Endothelial cell of umbilical vein (primary cell): ENCODE measurements at regions not wholly inside any gene's neighbourhood (a gene's known extent, or its start where the extent isn't known, plus 50 kb on each side); places are given as distances from the start of the nearest gene placed in this dataset.

Experiments used
- BruUV-seq: library from RNA; stranded (reverse); fragments of 400-500 nt; replicated peaks from 2 replicates; lab custom pipeline; 2021; lab: Mats Ljungman, UMichigan
- CTCF ChIA-PET: fragments of 300-600, 350-600 bp; sonication (Branson Sonifier 250); formaldehyde crosslinking; loops from one replicate; lab custom pipeline; 2021; ENCODE audit warnings: antibody characterized with exemption, inconsistent platforms; lab: Charles Lee
- POLR2A ChIA-PET: fragments of 300-600, 350-600 bp; sonication (Branson Sonifier 250); formaldehyde crosslinking; loops from one replicate; lab custom pipeline; 2021; ENCODE audit warnings: antibody characterized with exemption, inconsistent platforms; lab: Charles Lee
- DNase-seq: peaks from one replicate; pipeline ENCODE4 v3.0.0-alpha.2; 2011; ENCODE audit warnings: low read depth, low spot score
- FAIRE-seq: peaks from 2 replicates; lab custom pipeline; 2011; peaks lifted over from hg19 to GRCh38; lab: Jason Lieb, UNC
- H2AFZ ChIP-seq: 2 replicates; pipeline ENCODE4 v1.6.0; 2012; ENCODE audit warnings: low read depth, low read length, control low read depth, inconsistent platforms
- H3K27ac ChIP-seq: 2 replicates; pipeline ENCODE4 v1.5.1; 2011; ENCODE audit warnings: low read depth, mild to moderate bottlenecking, control low read depth, low read length, moderate library complexity; ENCODE audit not compliant: insufficient read depth
- H3K27me3 ChIP-seq, 2 experiments: 2 replicates each; pipeline versions ENCODE4 v1.6.0 to v1.6.1; 2011; ENCODE audit warnings: low read length in 2 of 2, mixed read lengths in 1 of 2; ENCODE audit not compliant: control insufficient read depth in 2 of 2, insufficient read depth in 2 of 2
- H3K36me3 ChIP-seq, 2 experiments: 2 replicates in 1 of 2; 3 replicates in 1 of 2; pipeline ENCODE4 v1.5.1; 2011; ENCODE audit warnings: low read length in 2 of 2, mild to moderate bottlenecking in 1 of 2, moderate library complexity in 1 of 2; ENCODE audit not compliant: control insufficient read depth in 2 of 2, insufficient read depth in 2 of 2; ENCODE audit errors: extremely low read depth in 1 of 2
- H3K4me1 ChIP-seq: 3 replicates; pipeline ENCODE4 v1.5.1; 2011; ENCODE audit warnings: mild to moderate bottlenecking, low read length; ENCODE audit not compliant: control insufficient read depth, insufficient read depth; ENCODE audit errors: extremely low read depth
- H3K4me2 ChIP-seq: 2 replicates; pipeline ENCODE4 v1.6.1; 2011; ENCODE audit warnings: low read length, control low read depth, mixed read lengths; ENCODE audit not compliant: insufficient read depth
- H3K4me3 ChIP-seq, 3 experiments: fragments of 200-600 bp in 1 of 3; sonication (generic), shearing (Covaris generic) in 1 of 3; replicated peaks in 1 of 3; 2 replicates each; pipeline ENCODE4 v1.5.1; 2011 to 2016; ENCODE audit warnings: control low read depth in 3 of 3, low read length in 3 of 3, mild to moderate bottlenecking in 2 of 3, inconsistent platforms in 1 of 3, low read depth in 1 of 3, moderate library complexity in 1 of 3; ENCODE audit not compliant: insufficient read depth in 1 of 3
- H3K79me2 ChIP-seq: 2 replicates; pipeline ENCODE4 v1.6.0; 2012; ENCODE audit warnings: low read length, inconsistent platforms; ENCODE audit not compliant: control insufficient read depth, insufficient read depth
- H3K9ac ChIP-seq: replicated peaks from 2 replicates; pipeline ENCODE3; 2011; ENCODE audit warnings: low read length, control low read depth; ENCODE audit not compliant: insufficient read depth; ENCODE audit errors: extremely low read depth
- H3K9me1 ChIP-seq: replicated peaks from 3 replicates; pipeline ENCODE4 v1.6.0; 2011; ENCODE audit warnings: mild to moderate bottlenecking, low read length; ENCODE audit not compliant: control insufficient read depth, insufficient read depth; ENCODE audit errors: extremely low read depth
- H3K9me3 ChIP-seq: replicated peaks from 2 replicates; pipeline ENCODE4 v1.5.1; 2012; ENCODE audit warnings: low read length, inconsistent platforms; ENCODE audit not compliant: control insufficient read depth, insufficient read depth
- H4K20me1 ChIP-seq: replicated peaks from 2 replicates; pipeline ENCODE3; 2011; ENCODE audit warnings: mild to moderate bottlenecking, low read length; ENCODE audit not compliant: control insufficient read depth, insufficient read depth; ENCODE audit errors: extremely low read depth
- CTCF ChIP-seq, 2 donors: IDR thresholded peaks; 1 replicate in 1 of 2; 2 replicates in 1 of 2; pipeline ENCODE4 v1.5.1; 2011; ENCODE audit warnings: low read length in 2 of 2, mild to moderate bottlenecking in 2 of 2, moderate library complexity in 2 of 2, control low read depth in 1 of 2, inconsistent platforms in 1 of 2, low read depth in 1 of 2; ENCODE audit not compliant: insufficient read depth in 1 of 2; ENCODE audit errors: extremely low read depth in 1 of 2
- EZH2 ChIP-seq: IDR thresholded peaks from 2 replicates; pipeline ENCODE4 v1.6.1; 2012; ENCODE audit warnings: borderline replicate concordance, low read depth, mild to moderate bottlenecking, moderate library complexity, low read length, inconsistent platforms; ENCODE audit not compliant: severe bottlenecking
- FOS ChIP-seq: IDR thresholded peaks from 2 replicates; pipeline ENCODE4 v1.6.1; 2011; ENCODE audit warnings: mild to moderate bottlenecking, low read length, moderate library complexity, borderline replicate concordance; ENCODE audit not compliant: insufficient read depth
- GATA2 ChIP-seq: IDR thresholded peaks from 2 replicates; pipeline ENCODE4 v1.7.0; 2011; ENCODE audit warnings: low read depth, mild to moderate bottlenecking, moderate library complexity, mixed read lengths, low read length; ENCODE audit not compliant: insufficient read length, insufficient read depth
- JUN ChIP-seq: IDR thresholded peaks from 2 replicates; pipeline ENCODE4 v1.6.1; 2011; ENCODE audit warnings: borderline replicate concordance, low read depth; ENCODE audit not compliant: insufficient read length, insufficient read depth
- MAX ChIP-seq: IDR thresholded peaks from 2 replicates; pipeline ENCODE4 v1.6.1; 2011; ENCODE audit not compliant: insufficient read depth, insufficient read length
- MYC ChIP-seq: IDR thresholded peaks from one replicate; pipeline ENCODE4 v1.6.1; 2011; ENCODE audit warnings: mild to moderate bottlenecking, low read depth, low read length
- POLR2A ChIP-seq: IDR thresholded peaks from 2 replicates; pipeline ENCODE4 v1.6.1; 2012; ENCODE audit warnings: low read depth, mild to moderate bottlenecking, control low read depth, low read length
- POLR2AphosphoS5 ChIP-seq: IDR thresholded peaks from 2 replicates; pipeline ENCODE4 v1.6.1; 2012; ENCODE audit warnings: low read depth, mild to moderate bottlenecking, control low read depth, low read length, moderate library complexity; ENCODE audit not compliant: insufficient read depth
- dilution Hi-C: fragments of 300-500 bp; cut with MboI; formaldehyde crosslinking; loops from one replicate; pipeline ENCODE4 v1.15.0; 2019; ENCODE audit warnings: low sequenced_read_pairs; ENCODE audit not compliant: extremely low pct_ligation_motif_present
- intact Hi-C: fragments of 100-400 bp; cut with micrococcal nuclease; formaldehyde crosslinking; loops from one replicate; pipeline ENCODE4 v1.10.0; 2022

GRCh38 chr2:238712011-238712410 is 135.9 kb upstream of the TWIST2 start:
- CTCF ChIA-PET = no interaction called here

More at GRCh38 chr2:238712011-238712410, 135.9 kb upstream of the TWIST2 start:
- Histone ChIP-seq H3K27ac (no peak overlapping the region), H3K9me1 (no peaks in the 10 kb centered on the region), H3K4me1 (no peaks in the 10 kb centered on the region), H4K20me1 (no peaks in the 10 kb centered on the region), H3K9me3 (no peaks in the 10 kb centered on the region), H3K4me3 (no peak overlapping the region), H3K27me3 (no peaks in the 10 kb centered on the region), H3K4me2 (no peak overlapping the region), H3K9ac (no peak overlapping the region), H3K36me3 (no peaks in the 10 kb centered on the region), H3K79me2 (no peaks in the 10 kb centered on the region), H2AFZ (no peak overlapping the region)
- FAIRE-seq = no peak
- intact Hi-C loops = no loop called here
- TF ChIP-seq FOS = no peak
- no peak for TF ChIP-seq POLR2AphosphoS5
- no peak for TF ChIP-seq GATA2
- no peak for TF ChIP-seq EZH2
- no peak for TF ChIP-seq MYC
- no peak for TF ChIP-seq CTCF (IDR thresholded peaks at IDR 0.05; ENCODE audit: extremely low read depth in 1 of 2, insufficient read depth in 1 of 2, low read depth in 1 of 2, low read length in 2 of 2)
- no peak for TF ChIP-seq MAX
- TF ChIP-seq POLR2A = no peak
- no peak for TF ChIP-seq JUN
- dilution Hi-C loops = no loop called here
- POLR2A ChIA-PET = no interaction called here
- BruUV-seq = no TSS peak
- DNase-seq = no peak
